Panc1 (cell line): ENCODE measurements at regions not wholly inside any gene's neighbourhood (a gene's known extent, or its start where the extent isn't known, plus 50 kb on each side); places are given as distances from the start of the nearest gene placed in this dataset.
A peak's percentile ranks its signal among the peaks of the same experiment; 100 is the strongest.

Experiments
- ATAC-seq: fragments of 200-7000 bp; cut with Tn5 transposase; 2 replicates; pipeline ENCODE4 v1.9.1; 2020; ENCODE audit warnings: mild to moderate bottlenecking, moderate library complexity
- BruUV-seq: library from RNA; stranded (reverse); fragments of 400-500 nt; replicated peaks from 2 replicates; lab custom pipeline; 2021; lab: Mats Ljungman, UMichigan
- CTCF ChIA-PET: fragments of 300-600 bp; sonication (Branson Sonifier 250); formaldehyde crosslinking; loops from one replicate; lab custom pipeline; 2022; ENCODE audit warnings: antibody characterized with exemption; lab: Charles Lee
- POLR2A ChIA-PET: fragments of 300-600 bp; sonication (Branson Sonifier 250); formaldehyde crosslinking; loops from one replicate; lab custom pipeline; 2022; ENCODE audit warnings: antibody characterized with exemption; lab: Charles Lee
- DNase-seq: peaks from one replicate; pipeline ENCODE4 v3.0.0-alpha.2; 2010; ENCODE audit warnings: low read depth, low spot score
- H3K27ac ChIP-seq: 2 replicates; pipeline ENCODE4 v1.5.1; 2011; ENCODE audit warnings: mild to moderate bottlenecking, low read length, inconsistent platforms
- H3K27me3 ChIP-seq: fragments of 200-500 bp; sonication (Bioruptor generic); 2 replicates; pipeline ENCODE4 v1.6.0; 2014; ENCODE audit warnings: low read length, inconsistent platforms; ENCODE audit not compliant: control insufficient read depth, insufficient read depth
- H3K36me3 ChIP-seq: fragments of 200-500 bp; sonication (Bioruptor generic); 2 replicates; pipeline ENCODE4 v1.5.1; 2014; ENCODE audit warnings: inconsistent platforms, mild to moderate bottlenecking, low read length, moderate library complexity; ENCODE audit not compliant: control insufficient read depth, insufficient read depth
- H3K4me1 ChIP-seq: 2 replicates; pipeline ENCODE4 v1.5.1; 2011; ENCODE audit warnings: inconsistent platforms, mild to moderate bottlenecking, low read length, moderate library complexity; ENCODE audit not compliant: control insufficient read depth, insufficient read depth
- H3K4me3 ChIP-seq, 2 experiments: 2 replicates each; pipeline ENCODE4 v1.5.1; 2011 to 2012; ENCODE audit warnings: low read depth in 2 of 2, low read length in 2 of 2, mild to moderate bottlenecking in 2 of 2, inconsistent platforms in 1 of 2, moderate library complexity in 1 of 2
- H3K9me3 ChIP-seq: fragments of 200-500 bp; sonication (Bioruptor generic); 2 replicates; pipeline ENCODE4 v1.5.1; 2014; ENCODE audit warnings: low read depth, mild to moderate bottlenecking, inconsistent platforms, low read length, moderate library complexity; ENCODE audit not compliant: control insufficient read depth, insufficient read depth
- CTCF ChIP-seq: fragments of 450-650 bp; IDR thresholded peaks from 2 replicates; pipeline ENCODE4 v1.5.1; 2017; ENCODE audit warnings: mild to moderate bottlenecking
- POLR2AphosphoS5 ChIP-seq: IDR thresholded peaks from 2 replicates; pipeline ENCODE4 v1.6.1; 2012; ENCODE audit warnings: mild to moderate bottlenecking, low read depth, low read length, moderate library complexity
- REST ChIP-seq, 2 experiments: IDR thresholded peaks; 2 replicates each; pipeline ENCODE4 v1.6.1; 2011 to 2012; ENCODE audit warnings: low read depth in 2 of 2, control low read depth in 1 of 2, low read length in 1 of 2, mild to moderate bottlenecking in 1 of 2, moderate library complexity in 1 of 2; ENCODE audit not compliant: insufficient read depth in 1 of 2
- SIN3A ChIP-seq: IDR thresholded peaks from 2 replicates; pipeline ENCODE4 v1.6.1; 2012; ENCODE audit warnings: low read depth, mild to moderate bottlenecking, low read length, moderate library complexity, borderline replicate concordance; ENCODE audit not compliant: insufficient read depth
- TCF7L2 ChIP-seq: IDR thresholded peaks from 2 replicates; pipeline ENCODE4 v1.6.1; 2011; ENCODE audit warnings: mild to moderate bottlenecking, low read depth, low read length, inconsistent platforms
- in situ Hi-C: cut with HindIII; loops from 2 replicates; pipeline ENCODE4 v1.10.0; 2016; ENCODE audit warnings: low sequenced_read_pairs, low pct_unique_long_range_greater_than_20kb
- intact Hi-C: fragments of 100-400 bp; cut with micrococcal nuclease; formaldehyde crosslinking; loops from one replicate; pipeline ENCODE4 v1.10.0; 2022; ENCODE audit not compliant: unreplicated experiment

GRCh38 chr12:107900588-107900987, 126.1 kb downstream of the ASCL4 start:
- ChIA-PET CTCF (no interaction called here), POLR2A (no interaction called here)
- intact Hi-C loops (no loop called here), in situ Hi-C loops (no loop called here)
- Histone ChIP-seq H3K9me3 (no peaks in the 10 kb centered on the region), H3K4me1 (no peaks in the 10 kb centered on the region; the same call in 1 of the 2 replicates), H3K36me3 (no peaks in the 10 kb centered on the region), H3K27me3 (peaks cover 26% of the 10 kb centered on the region), H3K4me3 (no peak overlapping the region), H3K27ac (no peak overlapping the region)
- DNase-seq (no peak), ATAC-seq (no peak)
- no TSS peak for BruUV-seq
- no peak for TF ChIP-seq TCF7L2
- no peak for TF ChIP-seq CTCF
- TF ChIP-seq REST (IDR thresholded peaks at IDR 0.05; ENCODE audit: insufficient read depth in 1 of 2, low read depth in 2 of 2, low read length in 1 of 2) = no peak
- TF ChIP-seq POLR2AphosphoS5 = no peak
- no peak for TF ChIP-seq SIN3A

GRCh38 chr12:107903341-107904061, 129.0 kb downstream of the ASCL4 start:
- CTCF ChIA-PET = no interaction called here
- peaks cover 26% of the 10 kb centered on the region for H3K27me3 ChIP-seq

More at GRCh38 chr12:107903341-107904061, 129.0 kb downstream of the ASCL4 start:
- DNase-seq (no peak), ATAC-seq (peak; percentile 97)
- H3K4me1 ChIP-seq = no peaks in the 10 kb centered on the region; the same call in 1 of the 2 replicates
- no peaks in the 10 kb centered on the region for H3K36me3 ChIP-seq
- BruUV-seq = no TSS peak
- H3K4me3 ChIP-seq = peak overlapping the region; percentile 39 to 55
- no peaks in the 10 kb centered on the region for H3K9me3 ChIP-seq
- POLR2A ChIA-PET = no interaction called here
- no peak overlapping the region for H3K27ac ChIP-seq
- TF ChIP-seq CTCF (no peak), TCF7L2 (no peak), POLR2AphosphoS5 (no peak; the same call in 1 of the 2 replicates), REST (IDR thresholded peaks at IDR 0.05; ENCODE audit: insufficient read depth in 1 of 2, low read depth in 2 of 2, low read length in 1 of 2) (no peak), SIN3A (no peak)
- in situ Hi-C loops = no loop called here
- intact Hi-C loops = no loop called here
